PC-9 (cell line): ENCODE measurements at regions not wholly inside any gene's neighbourhood (a gene's known extent, or its start where the extent isn't known, plus 50 kb on each side); places are given as distances from the start of the nearest gene placed in this dataset.
A peak's percentile ranks its signal among the peaks of the same experiment; 100 is the strongest.

Experiments used
- BruUV-seq: library from RNA; stranded (reverse); fragments of 400-500 nt; replicated peaks from 2 replicates; lab custom pipeline; 2021; lab: Mats Ljungman, UMichigan
- CTCF ChIA-PET: fragments of 300-600 bp; sonication (Branson Sonifier 250); formaldehyde crosslinking; loops from one replicate; lab custom pipeline; 2022; ENCODE audit warnings: antibody characterized with exemption; lab: Charles Lee
- POLR2A ChIA-PET: fragments of 300-600 bp; sonication (Branson Sonifier 250); formaldehyde crosslinking; loops from one replicate; lab custom pipeline; 2022; ENCODE audit warnings: antibody characterized with exemption; ENCODE audit not compliant: unreplicated experiment; lab: Charles Lee
- DNase-seq, 2 experiments: peaks; one replicate each; pipeline versions ENCODE4 v3.0.0 to v3.0.0-alpha.2; 2015 to 2022; ENCODE audit warnings: mixed read lengths in 1 of 2
- H2AFZ ChIP-seq: fragments of 200-600 bp; sonication (generic); 2 replicates; pipeline ENCODE4 v1.8.1; 2017; ENCODE audit warnings: antibody characterized with exemption
- H3F3A ChIP-seq: fragments of 200-600 bp; sonication (generic); 2 replicates; pipeline ENCODE4 v1.8.1; 2017; ENCODE audit warnings: antibody characterized with exemption, mild to moderate bottlenecking, low read depth; ENCODE audit not compliant: insufficient read depth
- H3K27ac ChIP-seq: fragments of 200-600 bp; sonication (generic); 2 replicates; pipeline ENCODE4 v1.6.1; 2016; ENCODE audit warnings: mixed run types
- H3K27me3 ChIP-seq: fragments of 200-600 bp; sonication (generic); 2 replicates; pipeline ENCODE4 v1.6.1; 2016; ENCODE audit warnings: low read depth, mixed run types; ENCODE audit not compliant: insufficient read depth
- H3K36me3 ChIP-seq: fragments of 200-600 bp; sonication (generic); 2 replicates; pipeline ENCODE4 v1.6.1; 2016; ENCODE audit warnings: low read depth, mixed run types
- H3K4me1 ChIP-seq: fragments of 200-600 bp; sonication (generic); replicated peaks from 2 replicates; pipeline ENCODE4 v1.6.1; 2016; ENCODE audit warnings: mixed run types; ENCODE audit not compliant: insufficient read depth
- H3K4me2 ChIP-seq: fragments of 200-600 bp; sonication (generic); 2 replicates; pipeline ENCODE4 v1.6.1; 2017; ENCODE audit warnings: mixed run types
- H3K4me3 ChIP-seq: fragments of 200-600 bp; sonication (generic); 2 replicates; pipeline ENCODE4 v1.6.1; 2016; ENCODE audit warnings: mixed run types
- H3K79me2 ChIP-seq: fragments of 200-600 bp; sonication (generic); 2 replicates; pipeline ENCODE4 v1.6.1; 2017; ENCODE audit warnings: low read depth, mixed run types
- H3K9me2 ChIP-seq: fragments of 200-600 bp; sonication (generic); 2 replicates; pipeline ENCODE4 v1.8.1; 2017; ENCODE audit warnings: mild to moderate bottlenecking; ENCODE audit not compliant: insufficient read depth
- H3K9me3 ChIP-seq: fragments of 200-600 bp; sonication (generic); 2 replicates; pipeline ENCODE4 v1.8.1; 2016; ENCODE audit warnings: low read depth; ENCODE audit not compliant: insufficient read depth
- H4K20me1 ChIP-seq: fragments of 200-600 bp; sonication (generic); 2 replicates; pipeline ENCODE4 v1.8.1; 2017; ENCODE audit not compliant: insufficient read depth
- EZH2 ChIP-seq: fragments of 200-600 bp; sonication (generic); IDR thresholded peaks from 2 replicates; pipeline ENCODE4 v1.8.0; 2017; ENCODE audit warnings: antibody characterized with exemption, low read depth
- intact Hi-C: fragments of 100-400 bp; cut with micrococcal nuclease; formaldehyde crosslinking; loops from one replicate; pipeline ENCODE4 v1.10.0; 2022; ENCODE audit not compliant: unreplicated experiment
- TF ChIP-seq, protein P1 (sequence below): fragments of 200-600 bp; sonication (generic); conservative IDR thresholded peaks from 2 replicates; pipeline ENCODE4 v1.6.1; 2017; ENCODE audit warnings: mixed run types, antibody characterized with exemption, mild to moderate bottlenecking, moderate library complexity

GRCh38 chr3:105118905-105119304 lies 247.8 kb upstream of the ALCAM start:
- peak in 1 of 2 experiments; percentile 66 for DNase-seq
- no peaks in the 10 kb centered on the region for H3K79me2 ChIP-seq
- no peaks in the 10 kb centered on the region for H3F3A ChIP-seq
- H3K27me3 ChIP-seq, result no peaks in the 10 kb centered on the region
- H2AFZ ChIP-seq, result no peak overlapping the region
- POLR2A ChIA-PET, result no interaction called here
- no peak for TF ChIP-seq EZH2
- TF ChIP-seq, protein P1, sequence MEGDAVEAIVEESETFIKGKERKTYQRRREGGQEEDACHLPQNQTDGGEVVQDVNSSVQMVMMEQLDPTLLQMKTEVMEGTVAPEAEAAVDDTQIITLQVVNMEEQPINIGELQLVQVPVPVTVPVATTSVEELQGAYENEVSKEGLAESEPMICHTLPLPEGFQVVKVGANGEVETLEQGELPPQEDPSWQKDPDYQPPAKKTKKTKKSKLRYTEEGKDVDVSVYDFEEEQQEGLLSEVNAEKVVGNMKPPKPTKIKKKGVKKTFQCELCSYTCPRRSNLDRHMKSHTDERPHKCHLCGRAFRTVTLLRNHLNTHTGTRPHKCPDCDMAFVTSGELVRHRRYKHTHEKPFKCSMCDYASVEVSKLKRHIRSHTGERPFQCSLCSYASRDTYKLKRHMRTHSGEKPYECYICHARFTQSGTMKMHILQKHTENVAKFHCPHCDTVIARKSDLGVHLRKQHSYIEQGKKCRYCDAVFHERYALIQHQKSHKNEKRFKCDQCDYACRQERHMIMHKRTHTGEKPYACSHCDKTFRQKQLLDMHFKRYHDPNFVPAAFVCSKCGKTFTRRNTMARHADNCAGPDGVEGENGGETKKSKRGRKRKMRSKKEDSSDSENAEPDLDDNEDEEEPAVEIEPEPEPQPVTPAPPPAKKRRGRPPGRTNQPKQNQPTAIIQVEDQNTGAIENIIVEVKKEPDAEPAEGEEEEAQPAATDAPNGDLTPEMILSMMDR, result no peak
- no peaks in the 10 kb centered on the region for H3K36me3 ChIP-seq
- H3K4me1 ChIP-seq, result peaks cover 17% of the 10 kb centered on the region
- H4K20me1 ChIP-seq, result no peaks in the 10 kb centered on the region
- BruUV-seq, result no TSS peak
- CTCF ChIA-PET, result no interaction called here
- intact Hi-C loops, result no loop called here
- no peak overlapping the region for H3K4me2 ChIP-seq
- no peaks in the 10 kb centered on the region; the same call in 1 of the 2 replicates for H3K9me3 ChIP-seq
- no peak overlapping the region for H3K4me3 ChIP-seq
- H3K9me2 ChIP-seq, result 0 out of 2 replicates have a peak, but pooled peaks cover 4% of the 10 kb centered on the region
- H3K27ac ChIP-seq, result no peak overlapping the region

GRCh38 chr3:105119801-105120340 lies 246.8 kb upstream of the ALCAM start:
- Histone ChIP-seq H3K27me3 (no peaks in the 10 kb centered on the region), H2AFZ (no peak overlapping the region), H3K9me2 (0 out of 2 replicates have a peak, but pooled peaks cover 4% of the 10 kb centered on the region), H3K36me3 (no peaks in the 10 kb centered on the region), H4K20me1 (no peaks in the 10 kb centered on the region), H3K4me2 (no peak overlapping the region), H3K4me1 (peaks cover 17% of the 10 kb centered on the region), H3F3A (no peaks in the 10 kb centered on the region), H3K79me2 (no peaks in the 10 kb centered on the region), H3K9me3 (no peaks in the 10 kb centered on the region), H3K27ac (no peak overlapping the region), H3K4me3 (no peak overlapping the region)
- peak in 1 of 2 experiments; percentile 49 for DNase-seq
- BruUV-seq, result no TSS peak
- ChIA-PET CTCF (no interaction called here), POLR2A (no interaction called here)
- no peak for TF ChIP-seq EZH2
- TF ChIP-seq, protein P1, result no peak
- intact Hi-C loops, result no loop called here

- Histone ChIP-seq H2AFZ (0 out of 2 replicates have a peak overlapping the region, but pooled peaks have one; percentile 28), H3K4me1 (no peaks in the 10 kb centered on the region), H3K36me3 (no peaks in the 10 kb centered on the region), H3K27me3 (no peaks in the 10 kb centered on the region), H3K9me2 (no peaks in the 10 kb centered on the region), H4K20me1 (no peaks in the 10 kb centered on the region), H3K27ac (no peak overlapping the region), H3K4me3 (no peak overlapping the region), H3K79me2 (no peaks in the 10 kb centered on the region), H3K4me2 (no peak overlapping the region), H3F3A (no peaks in the 10 kb centered on the region), H3K9me3 (0 out of 2 replicates have a peak, but pooled peaks cover 10% of the 10 kb centered on the region)
- no TSS peak for BruUV-seq
- intact Hi-C loops, result no loop called here
- TF ChIP-seq, protein P1, result no peak
- TF ChIP-seq EZH2, result no peak
- POLR2A ChIA-PET, result no interaction called here
- no peak for DNase-seq
- CTCF ChIA-PET, result no interaction called here
These were observed 235.8 kb upstream of the ALCAM start for GRCh38 chr3:105130911-105131310.
